Gastrocnemius medialis (tissue), 4 donors: ENCODE measurements at regions not wholly inside any gene's neighbourhood (a gene's known extent, or its start where the extent isn't known, plus 50 kb on each side); places are given as distances from the start of the nearest gene placed in this dataset.

ENCODE experiments used
- ATAC-seq, 2 donors: fragments of 150-250 bp; one replicate each; pipeline ENCODE4 v1.9.1; 2016
- DNase-seq, 2 donors: peaks; one replicate each; pipeline ENCODE4 v3.0.0-alpha.2; 2019
- H3K27ac ChIP-seq, 4 donors: fragments of 200-600 bp; sonication (generic); 1 replicate in 1 of 4; 2 replicates in 3 of 4; pipeline ENCODE4 v1.5.1; 2016 to 2018; ENCODE audit warnings: mild to moderate bottlenecking in 2 of 4, moderate library complexity in 1 of 4
- H3K27me3 ChIP-seq, 3 donors: fragments of 200-600 bp; sonication (generic) in 2 of 3; 1 replicate in 1 of 3; 2 replicates in 2 of 3; pipeline versions ENCODE4 v1.5.1 to v1.6.0; 2016 to 2019; ENCODE audit warnings: mild to moderate bottlenecking in 1 of 3, moderate library complexity in 1 of 3
- H3K36me3 ChIP-seq, 2 donors: fragments of 200-600 bp; sonication (generic) in 1 of 2; one replicate each; pipeline ENCODE4 v1.5.1; 2017 to 2018
- H3K4me1 ChIP-seq, 2 donors: fragments of 200-600 bp; sonication (generic) in 1 of 2; one replicate each; pipeline ENCODE4 v1.5.1; 2016 to 2017; ENCODE audit warnings: mild to moderate bottlenecking in 2 of 2
- H3K4me3 ChIP-seq, 4 donors: fragments of 200-600 bp; sonication (generic) in 3 of 4; 1 replicate in 1 of 4; 2 replicates in 3 of 4; pipeline ENCODE4 v1.5.1; 2016 to 2019; ENCODE audit warnings: mild to moderate bottlenecking in 2 of 4
- H3K9me3 ChIP-seq, 3 donors: fragments of 200-600 bp; sonication (generic) in 2 of 3; 1 replicate in 1 of 3; 2 replicates in 2 of 3; pipeline ENCODE4 v1.5.1; 2016 to 2019
- POLR2A ChIP-seq, 2 donors: fragments of 450-650 bp; IDR thresholded peaks; one replicate each; pipeline ENCODE4 v1.6.1; 2017; ENCODE audit warnings: antibody characterized with exemption in 2 of 2, mild to moderate bottlenecking in 2 of 2, moderate library complexity in 2 of 2
- in situ Hi-C, 4 donors: fragments of 200-750 bp; cut with MboI; loops; one replicate each; pipeline versions ENCODE4 v1.15.0 to v1.8.0; 2017; ENCODE audit warnings: low sequenced_read_pairs in 4 of 4
- intact Hi-C: fragments of 100-400 bp; cut with DNase I; formaldehyde crosslinking; loops from one replicate; pipeline ENCODE4 v1.15.1; 2023; ENCODE audit warnings: low total_unique reads
- TF ChIP-seq, protein P1 (sequence below), 5 experiments: fragments of 450-650 bp in 3 of 5; fragments of 200-600 bp in 2 of 5; sonication (generic) in 2 of 5; IDR thresholded peaks in 4 of 5; conservative IDR thresholded peaks in 1 of 5; 1 replicate in 4 of 5; 2 replicates in 1 of 5; pipeline ENCODE4 v1.5.1; 2016 to 2019; ENCODE audit warnings: antibody characterized with exemption in 5 of 5, mild to moderate bottlenecking in 3 of 5, moderate library complexity in 3 of 5

DNA sequence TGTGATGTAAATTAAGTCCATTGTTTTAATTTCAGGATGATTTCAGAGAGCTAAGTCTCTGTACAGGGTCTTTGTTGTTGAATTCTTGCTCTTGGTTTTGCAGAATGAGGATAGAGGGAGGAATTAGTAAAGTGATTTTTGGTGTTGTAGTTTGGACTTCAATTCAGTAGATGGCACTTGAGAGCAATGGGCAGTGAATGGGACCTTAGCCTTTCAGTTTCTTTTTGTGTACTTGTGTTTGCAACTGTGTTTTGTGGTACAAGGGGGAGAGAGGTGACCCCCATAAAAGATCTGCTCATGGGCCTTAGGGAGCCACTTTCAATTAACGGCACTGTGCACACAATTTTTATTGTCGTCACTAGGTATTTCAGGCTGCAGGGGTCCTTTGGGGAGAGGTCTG lies 340.0 kb downstream of the DCAF12L2 start:
- no peaks in the 10 kb centered on the region for H3K4me1 ChIP-seq
- no peaks in the 10 kb centered on the region for H3K36me3 ChIP-seq
- no peaks in the 10 kb centered on the region for H3K9me3 ChIP-seq
- intact Hi-C loops = no loop called here
- no peaks in the 10 kb centered on the region for H3K27me3 ChIP-seq
- ATAC-seq = no peak
- DNase-seq = no peak
- no peak overlapping the region for H3K4me3 ChIP-seq
- TF ChIP-seq POLR2A (IDR thresholded peaks at IDR 0.05) = no peak
- TF ChIP-seq, protein P1, sequence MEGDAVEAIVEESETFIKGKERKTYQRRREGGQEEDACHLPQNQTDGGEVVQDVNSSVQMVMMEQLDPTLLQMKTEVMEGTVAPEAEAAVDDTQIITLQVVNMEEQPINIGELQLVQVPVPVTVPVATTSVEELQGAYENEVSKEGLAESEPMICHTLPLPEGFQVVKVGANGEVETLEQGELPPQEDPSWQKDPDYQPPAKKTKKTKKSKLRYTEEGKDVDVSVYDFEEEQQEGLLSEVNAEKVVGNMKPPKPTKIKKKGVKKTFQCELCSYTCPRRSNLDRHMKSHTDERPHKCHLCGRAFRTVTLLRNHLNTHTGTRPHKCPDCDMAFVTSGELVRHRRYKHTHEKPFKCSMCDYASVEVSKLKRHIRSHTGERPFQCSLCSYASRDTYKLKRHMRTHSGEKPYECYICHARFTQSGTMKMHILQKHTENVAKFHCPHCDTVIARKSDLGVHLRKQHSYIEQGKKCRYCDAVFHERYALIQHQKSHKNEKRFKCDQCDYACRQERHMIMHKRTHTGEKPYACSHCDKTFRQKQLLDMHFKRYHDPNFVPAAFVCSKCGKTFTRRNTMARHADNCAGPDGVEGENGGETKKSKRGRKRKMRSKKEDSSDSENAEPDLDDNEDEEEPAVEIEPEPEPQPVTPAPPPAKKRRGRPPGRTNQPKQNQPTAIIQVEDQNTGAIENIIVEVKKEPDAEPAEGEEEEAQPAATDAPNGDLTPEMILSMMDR (IDR thresholded peaks at IDR 0.05 in 4 of 5, conservative IDR thresholded peaks at IDR 0.05 in 1 of 5) = no peak
- in situ Hi-C loops = no loop called here
- no peak overlapping the region for H3K27ac ChIP-seq

- Histone ChIP-seq H3K9me3 (no peaks in the 10 kb centered on the region), H3K4me1 (no peaks in the 10 kb centered on the region), H3K4me3 (no peak overlapping the region), H3K27me3 (no peaks in the 10 kb centered on the region), H3K36me3 (no peaks in the 10 kb centered on the region), H3K27ac (no peak overlapping the region)
- in situ Hi-C loops (no loop called here), intact Hi-C loops (no loop called here)
- DNase-seq (no peak), ATAC-seq (no peak)
- TF ChIP-seq, protein P1 (IDR thresholded peaks at IDR 0.05 in 4 of 5, conservative IDR thresholded peaks at IDR 0.05 in 1 of 5) = no peak
- no peak for TF ChIP-seq POLR2A (IDR thresholded peaks at IDR 0.05)
Measured at GRCh38 chrX:125826774-125827451, 339.2 kb downstream of the DCAF12L2 start.

- H3K4me3 ChIP-seq = no peak overlapping the region
- no peaks in the 10 kb centered on the region for H3K27me3 ChIP-seq
- intact Hi-C loops = no loop called here
- no peak for ATAC-seq
- H3K9me3 ChIP-seq = no peaks in the 10 kb centered on the region
- no peaks in the 10 kb centered on the region for H3K36me3 ChIP-seq
- no peak overlapping the region for H3K27ac ChIP-seq
- TF ChIP-seq, protein P1 (IDR thresholded peaks at IDR 0.05 in 4 of 5, conservative IDR thresholded peaks at IDR 0.05 in 1 of 5) = no peak
- no peak for TF ChIP-seq POLR2A (IDR thresholded peaks at IDR 0.05)
- H3K4me1 ChIP-seq = no peaks in the 10 kb centered on the region
- DNase-seq = no peak
- in situ Hi-C loops = no loop called here
Measured at GRCh38 chrX:125846271-125846670, 319.8 kb downstream of the DCAF12L2 start.

GRCh38 chrX:125850693-125851092 lies 315.4 kb downstream of the DCAF12L2 start:
- ATAC-seq = no peak
- in situ Hi-C loops (no loop called here), intact Hi-C loops (no loop called here)
- H3K27me3 ChIP-seq = no peaks in the 10 kb centered on the region
- TF ChIP-seq, protein P1 (IDR thresholded peaks at IDR 0.05 in 4 of 5, conservative IDR thresholded peaks at IDR 0.05 in 1 of 5) = no peak
- TF ChIP-seq POLR2A (IDR thresholded peaks at IDR 0.05) = no peak
- no peaks in the 10 kb centered on the region for H3K4me1 ChIP-seq
- H3K9me3 ChIP-seq = no peaks in the 10 kb centered on the region
- no peak overlapping the region for H3K27ac ChIP-seq
- H3K36me3 ChIP-seq = no peaks in the 10 kb centered on the region
- DNase-seq = no peak
- no peak overlapping the region for H3K4me3 ChIP-seq

DNA sequence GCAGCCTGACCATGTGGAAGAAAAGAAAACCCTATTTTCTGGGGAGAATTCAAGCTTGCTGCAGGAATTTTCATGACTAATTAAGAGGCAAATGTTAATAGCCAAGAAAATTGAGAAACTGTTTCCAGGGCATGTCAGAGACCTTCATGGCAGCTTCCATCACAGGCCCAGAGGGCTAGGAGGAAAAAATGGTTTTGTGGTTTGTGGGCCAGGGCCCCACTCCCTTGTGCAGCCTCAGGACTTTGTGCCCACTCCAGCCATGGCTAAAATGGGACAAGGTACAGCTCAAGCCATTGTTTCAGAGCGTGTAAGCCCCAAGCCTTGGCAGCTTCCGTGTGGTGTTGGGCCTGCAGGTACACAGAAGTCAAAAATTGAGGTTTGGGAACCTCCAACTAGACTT lies 282.9 kb downstream of the DCAF12L2 start:
- in situ Hi-C loops = no loop called here
- ATAC-seq = no peak
- Histone ChIP-seq H3K4me1 (no peaks in the 10 kb centered on the region), H3K27ac (no peak overlapping the region), H3K4me3 (no peak overlapping the region), H3K36me3 (no peaks in the 10 kb centered on the region), H3K27me3 (no peaks in the 10 kb centered on the region), H3K9me3 (no peaks in the 10 kb centered on the region)
- no peak for DNase-seq
- intact Hi-C loops = no loop called here
- TF ChIP-seq POLR2A (IDR thresholded peaks at IDR 0.05) = no peak
- TF ChIP-seq, protein P1 (IDR thresholded peaks at IDR 0.05 in 4 of 5, conservative IDR thresholded peaks at IDR 0.05 in 1 of 5) = no peak
